Cerebellar nuclear complex (tissue), 1 donor: ENCODE measurements at regions not wholly inside any gene's neighbourhood (a gene's known extent, or its start where the extent isn't known, plus 50 kb on each side); places are given as distances from the start of the nearest gene placed in this dataset.

Source experiments
- DNase-seq, 2 experiments: peaks; one replicate each; lab custom pipeline; 2025; lab: John Stamatoyannopoulos, UW

- DNase-seq: no peak
Observed at GRCh38 chr13:106173346-106173745, 362.1 kb downstream of the EFNB2 start.

- no peak for DNase-seq
Observed at GRCh38 chr13:106172176-106172905, 363.1 kb downstream of the EFNB2 start.

- DNase-seq: no peak
Observed at GRCh38 chr13:106163426-106163825, 372.0 kb downstream of the EFNB2 start.

GRCh38 chr13:106161146-106161545 lies 374.3 kb downstream of the EFNB2 start:
- no peak for DNase-seq

GRCh38 chr13:106159295-106160195 lies 375.9 kb downstream of the EFNB2 start:
- no peak for DNase-seq

GRCh38 chr13:106156468-106156867 lies 379.0 kb downstream of the EFNB2 start:
- no peak for DNase-seq

GRCh38 chr13:106155411-106155810 lies 380.1 kb downstream of the EFNB2 start:
- no peak for DNase-seq

GRCh38 chr13:106153876-106154275 lies 381.6 kb downstream of the EFNB2 start:
- DNase-seq: no peak

- no peak for DNase-seq
Observed at GRCh38 chr13:106153041-106153440, 382.4 kb downstream of the EFNB2 start.

- DNase-seq: no peak
Observed at GRCh38 chr13:106152047-106152446, 383.4 kb downstream of the EFNB2 start.

- no peak for DNase-seq
Observed at GRCh38 chr13:106151056-106151699, 384.3 kb downstream of the EFNB2 start.

- DNase-seq: no peak
Observed at GRCh38 chr13:106145997-106146864, 389.2 kb downstream of the EFNB2 start.

GRCh38 chr13:106145070-106145469 lies 390.4 kb downstream of the EFNB2 start:
- no peak for DNase-seq

GRCh38 chr13:106143930-106144709 lies 391.3 kb downstream of the EFNB2 start:
- DNase-seq: no peak

GRCh38 chr13:106143392-106143791 lies 392.1 kb downstream of the EFNB2 start:
- DNase-seq: no peak

- no peak for DNase-seq
Observed at GRCh38 chr13:106140476-106140875, 395.0 kb downstream of the EFNB2 start.

- no peak for DNase-seq
Observed at GRCh38 chr13:106139942-106140341, 395.5 kb downstream of the EFNB2 start.

- no peak for DNase-seq
Observed at GRCh38 chr13:106139377-106139776, 396.1 kb downstream of the EFNB2 start.

GRCh38 chr13:106138620-106139019 lies 396.8 kb downstream of the EFNB2 start:
- DNase-seq: no peak

- DNase-seq: no peak
Observed at GRCh38 chr13:106133025-106133424, 402.4 kb downstream of the EFNB2 start.

- no peak for DNase-seq
Observed at GRCh38 chr13:106132216-106132615, 403.2 kb downstream of the EFNB2 start.
